ENCODE measurements at regions not wholly inside any gene's neighbourhood (a gene's known extent, or its start where the extent isn't known, plus 50 kb on each side); places are given as distances from the start of the nearest gene placed in this dataset.

GRCh38 chr16:51556694-51557340 lies 405.7 kb upstream of the SALL1 start:
- no peaks in the 10 kb centered on the region for H3K27me3 ChIP-seq (replicated peaks in 1 of 7)
- H3K36me3 ChIP-seq = no peaks in the 10 kb centered on the region
- H3K4me3 ChIP-seq = no peak overlapping the region
- H3K4me1 ChIP-seq = no peaks in the 10 kb centered on the region
- TF ChIP-seq CTCF (IDR thresholded peaks at IDR 0.05 in 8 of 11, conservative IDR thresholded peaks at IDR 0.05 in 3 of 11) (no peak), POLR2A (IDR thresholded peaks at IDR 0.05) (no peak), POLR2AphosphoS5 (IDR thresholded peaks at IDR 0.05) (no peak)
- H3K9me3 ChIP-seq = peaks cover 0 to 4% (median 0%) of the 10 kb centered on the region in 8 donors
- intact Hi-C loops (cut with DNase I; ENCODE audit: low total_unique reads) = no loop called here
- 51 to 71% (median 57%) methylated on average over 9 of the region's 9 CpGs for WGBS, 5 donors
- no peak for DNase-seq
- H3K27ac ChIP-seq = no peak overlapping the region

- H3K4me1 ChIP-seq = no peaks in the 10 kb centered on the region
- no peaks in the 10 kb centered on the region for H3K36me3 ChIP-seq
- WGBS, 5 donors = 83 to 90% (median 89%) methylated on average over 7 of the region's 7 CpGs
- H3K27ac ChIP-seq = no peak overlapping the region
- intact Hi-C loops (cut with DNase I; ENCODE audit: low total_unique reads) = no loop called here
- H3K9me3 ChIP-seq = peaks cover 0 to 4% (median 0%) of the 10 kb centered on the region in 8 donors
- no peak overlapping the region for H3K4me3 ChIP-seq
- H3K27me3 ChIP-seq (replicated peaks in 1 of 7) = no peaks in the 10 kb centered on the region
- no peak for DNase-seq
- TF ChIP-seq CTCF (IDR thresholded peaks at IDR 0.05 in 8 of 11, conservative IDR thresholded peaks at IDR 0.05 in 3 of 11) (no peak), POLR2AphosphoS5 (IDR thresholded peaks at IDR 0.05) (no peak), POLR2A (IDR thresholded peaks at IDR 0.05) (no peak)
Measured at GRCh38 chr16:51553910-51554309, 402.8 kb upstream of the SALL1 start.

- TF ChIP-seq POLR2AphosphoS5 (IDR thresholded peaks at IDR 0.05) = no peak
- no peak for TF ChIP-seq CTCF (IDR thresholded peaks at IDR 0.05 in 8 of 11, conservative IDR thresholded peaks at IDR 0.05 in 3 of 11)
- no peak for TF ChIP-seq POLR2A (IDR thresholded peaks at IDR 0.05)
- Histone ChIP-seq H3K9me3 (peaks cover 0 to 4% (median 0%) of the 10 kb centered on the region in 8 donors), H3K36me3 (no peaks in the 10 kb centered on the region), H3K4me1 (no peaks in the 10 kb centered on the region), H3K27ac (no peak overlapping the region), H3K27me3 (replicated peaks in 1 of 7) (no peaks in the 10 kb centered on the region), H3K4me3 (no peak overlapping the region)
- no peak for DNase-seq
- intact Hi-C loops (cut with DNase I; ENCODE audit: low total_unique reads) = no loop called here
- 85 to 99% (median 92%) methylated on average over 2 of the region's 2 CpGs for WGBS, 5 donors
Measured at GRCh38 chr16:51553314-51553713, 402.2 kb upstream of the SALL1 start.

- Histone ChIP-seq H3K9me3 (peaks cover 0 to 4% (median 0%) of the 10 kb centered on the region in 8 donors), H3K27ac (no peak overlapping the region), H3K27me3 (replicated peaks in 1 of 7) (no peaks in the 10 kb centered on the region), H3K4me3 (no peak overlapping the region), H3K36me3 (no peaks in the 10 kb centered on the region), H3K4me1 (no peaks in the 10 kb centered on the region)
- no peak for TF ChIP-seq CTCF (IDR thresholded peaks at IDR 0.05 in 8 of 11, conservative IDR thresholded peaks at IDR 0.05 in 3 of 11)
- no peak for TF ChIP-seq POLR2AphosphoS5 (IDR thresholded peaks at IDR 0.05)
- TF ChIP-seq POLR2A (IDR thresholded peaks at IDR 0.05) = no peak
- WGBS, 5 donors = 70 to 78% (median 75%) methylated on average over 4 of the region's 4 CpGs
- DNase-seq = no peak
- intact Hi-C loops (cut with DNase I; ENCODE audit: low total_unique reads) = no loop called here
Measured at GRCh38 chr16:51550800-51551347, 399.8 kb upstream of the SALL1 start.
